ENCODE measurements at regions not wholly inside any gene's neighbourhood (a gene's known extent, or its start where the extent isn't known, plus 50 kb on each side); places are given as distances from the start of the nearest gene placed in this dataset.

DNA sequence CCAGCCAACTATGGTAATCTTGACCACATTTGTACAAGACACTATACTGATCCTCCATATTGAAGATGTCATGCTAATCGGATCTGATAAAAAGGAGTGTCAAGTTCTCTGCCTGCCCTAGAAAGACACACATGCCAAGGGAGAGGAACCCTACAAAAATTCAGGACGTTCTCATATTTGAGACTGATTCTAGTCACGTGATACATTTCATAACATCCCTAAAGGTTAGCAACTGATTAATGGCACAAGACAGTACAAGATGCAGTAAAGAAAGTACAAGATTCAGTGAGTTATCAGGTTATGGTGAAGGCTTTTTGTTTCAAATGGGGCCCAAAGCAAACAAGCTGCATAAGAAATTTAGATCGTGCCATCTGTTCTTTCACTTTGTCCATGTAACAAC lies 190.7 kb upstream of the MOCS1 start:
- TF ChIP-seq, protein P1, sequence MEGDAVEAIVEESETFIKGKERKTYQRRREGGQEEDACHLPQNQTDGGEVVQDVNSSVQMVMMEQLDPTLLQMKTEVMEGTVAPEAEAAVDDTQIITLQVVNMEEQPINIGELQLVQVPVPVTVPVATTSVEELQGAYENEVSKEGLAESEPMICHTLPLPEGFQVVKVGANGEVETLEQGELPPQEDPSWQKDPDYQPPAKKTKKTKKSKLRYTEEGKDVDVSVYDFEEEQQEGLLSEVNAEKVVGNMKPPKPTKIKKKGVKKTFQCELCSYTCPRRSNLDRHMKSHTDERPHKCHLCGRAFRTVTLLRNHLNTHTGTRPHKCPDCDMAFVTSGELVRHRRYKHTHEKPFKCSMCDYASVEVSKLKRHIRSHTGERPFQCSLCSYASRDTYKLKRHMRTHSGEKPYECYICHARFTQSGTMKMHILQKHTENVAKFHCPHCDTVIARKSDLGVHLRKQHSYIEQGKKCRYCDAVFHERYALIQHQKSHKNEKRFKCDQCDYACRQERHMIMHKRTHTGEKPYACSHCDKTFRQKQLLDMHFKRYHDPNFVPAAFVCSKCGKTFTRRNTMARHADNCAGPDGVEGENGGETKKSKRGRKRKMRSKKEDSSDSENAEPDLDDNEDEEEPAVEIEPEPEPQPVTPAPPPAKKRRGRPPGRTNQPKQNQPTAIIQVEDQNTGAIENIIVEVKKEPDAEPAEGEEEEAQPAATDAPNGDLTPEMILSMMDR (IDR thresholded peaks at IDR 0.05): no peak
- TF ChIP-seq POLR2AphosphoS5 (IDR thresholded peaks at IDR 0.05) (no peak), POLR2A (IDR thresholded peaks at IDR 0.05) (no peak)
